NB4 (cell line): ENCODE measurements at regions not wholly inside any gene's neighbourhood (a gene's known extent, or its start where the extent isn't known, plus 50 kb on each side); places are given as distances from the start of the nearest gene placed in this dataset.

Source experiments
- DNase-seq: peaks from one replicate; pipeline ENCODE4 v3.0.0; 2010; ENCODE audit warnings: low read depth
- H3K4me3 ChIP-seq: one replicate; pipeline ENCODE4 v1.5.1; 2011; ENCODE audit warnings: mild to moderate bottlenecking, low read depth, low read length, moderate library complexity
- MYC ChIP-seq: IDR thresholded peaks from 2 replicates; pipeline ENCODE4 v1.6.1; 2011; ENCODE audit warnings: low read depth, low read length
- POLR2A ChIP-seq: IDR thresholded peaks from 2 replicates; pipeline ENCODE4 v1.6.1; 2011; ENCODE audit warnings: mild to moderate bottlenecking; ENCODE audit not compliant: insufficient read length; ENCODE audit errors: extremely low read depth
- TF ChIP-seq, protein P1 (sequence below): IDR thresholded peaks from one replicate; pipeline ENCODE4 v1.5.1; 2012; ENCODE audit warnings: low read depth, low read length
- TF ChIP-seq, protein P2 (sequence below): IDR thresholded peaks from 2 replicates; pipeline ENCODE4 v1.6.1; 2011; ENCODE audit warnings: low read depth, low read length

DNA sequence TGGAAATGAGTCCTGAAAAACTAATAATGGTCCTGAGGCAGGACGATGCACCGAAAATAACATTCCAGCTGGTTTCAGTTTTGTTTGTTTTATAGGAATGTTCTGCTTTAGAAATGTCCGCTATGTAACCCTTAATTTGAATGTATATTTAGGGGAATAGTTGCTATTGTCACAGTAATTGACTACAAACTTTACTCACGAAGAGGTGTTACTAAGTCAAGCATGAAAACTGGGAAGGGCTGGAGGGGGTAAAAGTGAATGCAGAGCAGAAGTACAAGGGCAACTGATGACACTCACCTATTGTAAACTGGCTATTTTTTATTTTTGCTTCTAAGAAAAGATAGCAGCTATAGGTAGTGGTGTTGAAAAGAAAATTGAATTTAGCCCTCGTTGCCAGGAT, 230.7 kb upstream of the SYT10 start:
- no peak for TF ChIP-seq POLR2A
- TF ChIP-seq, protein P1, sequence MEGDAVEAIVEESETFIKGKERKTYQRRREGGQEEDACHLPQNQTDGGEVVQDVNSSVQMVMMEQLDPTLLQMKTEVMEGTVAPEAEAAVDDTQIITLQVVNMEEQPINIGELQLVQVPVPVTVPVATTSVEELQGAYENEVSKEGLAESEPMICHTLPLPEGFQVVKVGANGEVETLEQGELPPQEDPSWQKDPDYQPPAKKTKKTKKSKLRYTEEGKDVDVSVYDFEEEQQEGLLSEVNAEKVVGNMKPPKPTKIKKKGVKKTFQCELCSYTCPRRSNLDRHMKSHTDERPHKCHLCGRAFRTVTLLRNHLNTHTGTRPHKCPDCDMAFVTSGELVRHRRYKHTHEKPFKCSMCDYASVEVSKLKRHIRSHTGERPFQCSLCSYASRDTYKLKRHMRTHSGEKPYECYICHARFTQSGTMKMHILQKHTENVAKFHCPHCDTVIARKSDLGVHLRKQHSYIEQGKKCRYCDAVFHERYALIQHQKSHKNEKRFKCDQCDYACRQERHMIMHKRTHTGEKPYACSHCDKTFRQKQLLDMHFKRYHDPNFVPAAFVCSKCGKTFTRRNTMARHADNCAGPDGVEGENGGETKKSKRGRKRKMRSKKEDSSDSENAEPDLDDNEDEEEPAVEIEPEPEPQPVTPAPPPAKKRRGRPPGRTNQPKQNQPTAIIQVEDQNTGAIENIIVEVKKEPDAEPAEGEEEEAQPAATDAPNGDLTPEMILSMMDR, result no peak
- TF ChIP-seq, protein P2, sequence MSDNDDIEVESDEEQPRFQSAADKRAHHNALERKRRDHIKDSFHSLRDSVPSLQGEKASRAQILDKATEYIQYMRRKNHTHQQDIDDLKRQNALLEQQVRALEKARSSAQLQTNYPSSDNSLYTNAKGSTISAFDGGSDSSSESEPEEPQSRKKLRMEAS, result no peak
- no peak for TF ChIP-seq MYC
- no peak overlapping the region for H3K4me3 ChIP-seq
- DNase-seq, result no peak

DNA sequence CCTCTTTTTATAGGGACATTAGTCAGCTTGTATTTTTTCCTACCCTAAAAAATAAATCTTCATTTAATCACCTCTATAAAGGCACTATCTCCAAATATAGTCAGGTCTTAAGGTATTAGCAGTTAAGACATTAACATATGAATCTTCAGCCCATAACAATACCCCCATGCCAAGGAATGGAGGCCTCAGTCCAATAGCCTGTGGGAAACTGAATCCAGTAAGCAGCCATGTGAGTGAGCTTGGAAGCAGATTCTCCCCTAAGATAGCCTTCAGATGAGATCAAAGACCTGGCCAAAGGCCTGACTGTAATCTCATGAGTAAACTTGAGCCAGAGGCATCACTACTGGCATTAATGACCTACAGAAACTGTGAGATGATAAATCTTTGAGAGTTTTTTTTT, 232.1 kb upstream of the SYT10 start:
- H3K4me3 ChIP-seq, result no peak overlapping the region
- TF ChIP-seq MYC, result no peak
- TF ChIP-seq, protein P2, result no peak
- DNase-seq, result no peak

DNA sequence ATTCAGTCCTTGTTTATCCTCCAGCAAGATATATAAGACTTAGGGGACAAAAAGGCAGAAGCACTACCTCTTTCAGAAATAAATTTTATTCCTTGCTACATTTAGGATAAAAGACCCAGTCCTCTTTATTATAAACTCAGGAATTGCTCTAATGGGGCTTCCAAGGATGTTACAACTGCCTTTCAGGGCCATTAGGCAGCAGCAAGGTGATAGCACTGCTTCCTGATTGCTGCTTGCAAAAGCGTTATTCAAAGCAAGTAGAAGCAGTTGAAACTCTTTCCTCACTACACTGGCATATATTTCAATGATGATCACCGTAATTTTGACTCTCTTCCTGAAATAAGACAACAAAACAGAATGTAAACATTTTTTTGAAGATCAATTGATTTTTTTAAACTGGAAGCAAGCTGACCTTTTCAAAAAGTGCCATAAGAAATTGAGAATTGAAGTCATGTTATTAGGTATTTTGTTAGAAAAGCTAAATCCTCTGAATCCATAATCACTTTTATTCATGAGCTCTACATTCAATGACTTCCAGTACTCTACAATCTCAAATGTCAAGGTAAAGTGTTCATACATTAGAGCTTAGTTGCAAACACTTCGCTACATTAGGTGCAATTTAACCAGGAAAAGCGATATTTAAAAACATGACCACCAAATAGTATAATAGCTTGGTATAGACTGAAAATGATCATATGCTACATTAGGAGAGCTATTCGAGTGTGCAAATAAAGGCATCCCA, 233.4 kb upstream of the SYT10 start:
- no peak for DNase-seq
- no peak overlapping the region for H3K4me3 ChIP-seq
- TF ChIP-seq POLR2A (no peak), MYC (no peak)
- TF ChIP-seq, protein P2, result no peak
- TF ChIP-seq, protein P1, result no peak

DNA sequence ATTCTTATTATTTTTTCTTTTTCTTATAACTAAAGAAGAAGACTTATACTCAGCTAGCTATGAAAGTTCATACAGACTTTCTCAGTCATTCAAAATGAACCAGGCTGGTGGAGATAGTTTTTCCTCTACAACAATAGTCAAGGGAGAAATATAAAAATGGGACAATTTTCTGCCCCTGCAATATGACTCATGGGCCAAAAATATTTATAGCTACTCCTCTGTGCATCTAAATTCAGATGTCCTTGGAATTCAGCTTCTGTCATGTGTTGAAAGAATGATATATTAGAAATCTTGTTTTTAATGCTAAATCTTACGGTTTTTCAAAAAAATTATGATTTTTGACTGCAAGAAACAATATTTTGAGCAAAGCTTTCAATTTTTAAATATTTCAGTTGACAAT, 237.2 kb upstream of the SYT10 start:
- DNase-seq, result no peak
- H3K4me3 ChIP-seq, result no peak overlapping the region
- TF ChIP-seq, protein P2, result no peak
- no peak for TF ChIP-seq POLR2A
- TF ChIP-seq MYC, result no peak
- TF ChIP-seq, protein P1, result no peak

DNA sequence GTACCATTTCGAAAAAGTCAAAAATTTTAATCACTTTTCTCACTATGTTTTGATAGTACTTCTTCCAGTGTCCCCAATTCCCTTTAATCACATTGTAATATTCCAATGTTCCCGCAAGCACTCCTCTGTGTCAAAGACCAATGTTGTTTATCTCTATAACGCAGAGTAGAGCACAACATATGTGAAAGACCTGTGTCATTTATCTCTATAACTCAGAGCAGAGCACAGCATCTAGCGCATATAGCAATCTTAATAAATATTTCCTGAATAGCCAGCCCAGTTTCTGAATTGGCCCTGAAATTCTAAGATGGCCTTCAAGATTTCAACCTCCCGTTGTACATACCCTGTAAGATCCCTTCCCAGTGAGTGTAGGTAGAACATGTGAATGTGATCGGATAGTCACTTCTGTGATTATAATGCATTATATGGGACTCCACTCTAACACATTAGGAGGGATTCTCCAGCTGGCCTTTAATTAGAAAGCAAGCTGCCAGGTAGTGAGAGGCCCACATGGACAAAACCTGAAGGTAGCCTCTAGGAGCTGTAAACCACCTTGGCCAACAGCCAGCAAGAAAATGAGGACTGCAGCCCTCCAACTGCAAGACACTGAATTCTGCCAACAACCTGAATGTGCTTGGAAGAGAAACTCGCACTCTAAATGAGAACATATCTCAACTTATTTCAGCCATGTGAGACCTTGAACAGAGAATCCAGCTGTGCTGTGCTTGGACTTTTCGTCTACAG, 238.8 kb upstream of the SYT10 start:
- TF ChIP-seq MYC (no peak), POLR2A (no peak)
- TF ChIP-seq, protein P2, result no peak
- TF ChIP-seq, protein P1, result no peak
- no peak overlapping the region for H3K4me3 ChIP-seq
- DNase-seq, result no peak

DNA sequence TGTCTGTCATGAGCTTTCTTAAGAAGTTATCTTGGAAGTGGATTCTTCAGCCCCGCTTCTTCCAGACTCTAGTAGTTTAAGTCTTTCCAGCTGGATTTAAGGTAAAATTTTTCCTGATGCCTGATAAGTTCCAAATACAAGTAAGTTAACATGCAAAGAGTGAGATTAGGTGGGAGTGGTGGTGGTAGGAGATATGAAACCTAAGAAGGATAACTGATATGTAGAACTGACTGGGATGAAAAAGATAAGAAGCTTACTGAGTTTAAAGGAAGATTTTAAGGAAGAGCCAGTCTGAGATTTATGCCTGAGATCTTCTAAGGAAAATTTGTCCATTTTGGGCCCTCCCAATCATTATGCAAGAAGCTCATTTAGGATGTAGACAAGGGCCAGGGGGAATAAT, 250.9 kb upstream of the SYT10 start:
- no peak overlapping the region for H3K4me3 ChIP-seq
- no peak for TF ChIP-seq MYC
- TF ChIP-seq, protein P1, result no peak
- TF ChIP-seq POLR2A, result no peak
- TF ChIP-seq, protein P2, result no peak
- no peak for DNase-seq
